IPS-NIHi7 (cell line): ENCODE measurements at regions not wholly inside any gene's neighbourhood (a gene's known extent, or its start where the extent isn't known, plus 50 kb on each side); places are given as distances from the start of the nearest gene placed in this dataset.
"Not testable (repeated sequence)": the region's sequence is repeated elsewhere in the genome, so short reads cannot be mapped to it uniquely, and the experiment has no call there.

Experiments
- DNase-seq: peaks from one replicate; pipeline ENCODE4 v3.0.0; 2012; ENCODE audit warnings: mixed read lengths; ENCODE audit errors: extremely low spot score

GRCh38 chr5:130836729-130837649, 328.1 kb downstream of the HINT1 start:
- no peak for DNase-seq

- not testable (repeated sequence) for DNase-seq
Observed at GRCh38 chr5:130817598-130818384, 347.3 kb downstream of the HINT1 start.

- no peak for DNase-seq
Observed at GRCh38 chr5:130815246-130815645, 349.8 kb downstream of the HINT1 start.

GRCh38 chr5:130808691-130809090, 356.4 kb downstream of the HINT1 start:
- no peak for DNase-seq

- DNase-seq: no peak
Observed at GRCh38 chr5:130805648-130806047, 359.4 kb downstream of the HINT1 start.

GRCh38 chr5:130805036-130805435, 360.0 kb downstream of the HINT1 start:
- no peak for DNase-seq

GRCh38 chr5:130801963-130802362, 363.1 kb downstream of the HINT1 start:
- DNase-seq: no peak

- no peak for DNase-seq
Observed at GRCh38 chr5:130799015-130799414, 366.0 kb downstream of the HINT1 start.

- no peak for DNase-seq
Observed at GRCh38 chr5:130797303-130797702, 367.8 kb downstream of the HINT1 start.

GRCh38 chr5:130796902-130797301, 368.2 kb downstream of the HINT1 start:
- no peak for DNase-seq

GRCh38 chr5:130796032-130796431, 369.0 kb downstream of the HINT1 start:
- no peak for DNase-seq

- DNase-seq: no peak
Observed at GRCh38 chr5:130795037-130795436, 370.0 kb downstream of the HINT1 start.

GRCh38 chr5:130777794-130778193, 387.3 kb downstream of the HINT1 start:
- no peak for DNase-seq

GRCh38 chr5:130773813-130774212, 391.2 kb downstream of the HINT1 start:
- peak; percentile 19 for DNase-seq

- no peak for DNase-seq
Observed at GRCh38 chr5:130762031-130762430, 403.0 kb downstream of the HINT1 start.

GRCh38 chr5:130759061-130759460, 406.0 kb downstream of the HINT1 start:
- DNase-seq: no peak

GRCh38 chr5:130747556-130747955, 417.5 kb downstream of the HINT1 start:
- no peak for DNase-seq

- not testable (repeated sequence) for DNase-seq
Observed at GRCh38 chr5:130746641-130747040, 418.4 kb downstream of the HINT1 start.

- no peak for DNase-seq
Observed at GRCh38 chr5:130743092-130743491, 422.0 kb downstream of the HINT1 start.

- DNase-seq: no peak
Observed at GRCh38 chr5:130740047-130740569, 424.9 kb downstream of the HINT1 start.

GRCh38 chr5:130731839-130732238, 433.2 kb downstream of the HINT1 start:
- no peak for DNase-seq

- DNase-seq: no peak
Observed at GRCh38 chr5:130729541-130729940, 435.5 kb downstream of the HINT1 start.
